Fibroblast of mammary gland (primary cell): ENCODE measurements at regions not wholly inside any gene's neighbourhood (a gene's known extent, or its start where the extent isn't known, plus 50 kb on each side); places are given as distances from the start of the nearest gene placed in this dataset.
"Not testable (repeated sequence)": the region's sequence is repeated elsewhere in the genome, so short reads cannot be mapped to it uniquely, and the experiment has no call there.

Source experiments
- DNase-seq: peaks from one replicate; pipeline ENCODE4 v3.0.0-alpha.2; 2010; ENCODE audit warnings: low read depth
- H3K4me3 ChIP-seq: 2 replicates; pipeline ENCODE4 v1.5.1; 2011; ENCODE audit warnings: low read depth, mild to moderate bottlenecking, low read length, moderate library complexity; ENCODE audit not compliant: control insufficient read depth
- CTCF ChIP-seq: conservative IDR thresholded peaks from 2 replicates; pipeline ENCODE4 v1.5.1; 2011; ENCODE audit warnings: low read depth, low read length, inconsistent platforms; ENCODE audit not compliant: control insufficient read depth, insufficient read depth

GRCh38 chr4:81675791-81676393, 204.2 kb upstream of the RASGEF1B start:
- H3K4me3 ChIP-seq: no peak overlapping the region
- no peak for TF ChIP-seq CTCF
- no peak for DNase-seq

GRCh38 chr4:81673961-81674360, 202.3 kb upstream of the RASGEF1B start:
- no peak overlapping the region for H3K4me3 ChIP-seq
- TF ChIP-seq CTCF: no peak
- no peak for DNase-seq

GRCh38 chr4:81668328-81668727, 196.6 kb upstream of the RASGEF1B start:
- DNase-seq, H3K4me3 ChIP-seq: not testable (repeated sequence)

GRCh38 chr4:81667539-81667938, 195.8 kb upstream of the RASGEF1B start:
- H3K4me3 ChIP-seq: no peak overlapping the region
- TF ChIP-seq CTCF: no peak
- DNase-seq: no peak

GRCh38 chr4:81666491-81666890, 194.8 kb upstream of the RASGEF1B start:
- DNase-seq: no peak
- H3K4me3 ChIP-seq: no peak overlapping the region
- TF ChIP-seq CTCF: no peak

GRCh38 chr4:81665649-81666048, 193.9 kb upstream of the RASGEF1B start:
- TF ChIP-seq CTCF: no peak
- DNase-seq: no peak
- H3K4me3 ChIP-seq: no peak overlapping the region

GRCh38 chr4:81665045-81665444, 193.3 kb upstream of the RASGEF1B start:
- no peak overlapping the region for H3K4me3 ChIP-seq
- DNase-seq: no peak
- TF ChIP-seq CTCF: no peak
